Erythroblast (primary cell): ENCODE measurements at regions not wholly inside any gene's neighbourhood (a gene's known extent, or its start where the extent isn't known, plus 50 kb on each side); places are given as distances from the start of the nearest gene placed in this dataset.

Experiments used
- GATA1 ChIP-seq: IDR thresholded peaks from 2 replicates; pipeline ENCODE4 v1.6.1; 2011; ENCODE audit warnings: low read depth, mild to moderate bottlenecking, control low read depth, low read length, moderate library complexity
- POLR2A ChIP-seq: IDR thresholded peaks from 2 replicates; pipeline ENCODE4 v1.6.1; 2011; ENCODE audit warnings: mild to moderate bottlenecking, low read length

GRCh38 chr13:104984296-104984818 lies 1551.1 kb downstream of the EFNB2 start:
- no peak for TF ChIP-seq POLR2A
- no peak for TF ChIP-seq GATA1
